Activated CD4-positive, alpha-beta T cell treated with anti-CD3 and anti-CD28 coated beads, Interleukin-2, amount 50 U/mL, for 16 hours (primary cell): ENCODE measurements at regions not wholly inside any gene's neighbourhood (a gene's known extent, or its start where the extent isn't known, plus 50 kb on each side); places are given as distances from the start of the nearest gene placed in this dataset.

Source experiments
- DNase-seq: peaks from one replicate; pipeline ENCODE4 v3.0.0-alpha.2; 2020

DNA sequence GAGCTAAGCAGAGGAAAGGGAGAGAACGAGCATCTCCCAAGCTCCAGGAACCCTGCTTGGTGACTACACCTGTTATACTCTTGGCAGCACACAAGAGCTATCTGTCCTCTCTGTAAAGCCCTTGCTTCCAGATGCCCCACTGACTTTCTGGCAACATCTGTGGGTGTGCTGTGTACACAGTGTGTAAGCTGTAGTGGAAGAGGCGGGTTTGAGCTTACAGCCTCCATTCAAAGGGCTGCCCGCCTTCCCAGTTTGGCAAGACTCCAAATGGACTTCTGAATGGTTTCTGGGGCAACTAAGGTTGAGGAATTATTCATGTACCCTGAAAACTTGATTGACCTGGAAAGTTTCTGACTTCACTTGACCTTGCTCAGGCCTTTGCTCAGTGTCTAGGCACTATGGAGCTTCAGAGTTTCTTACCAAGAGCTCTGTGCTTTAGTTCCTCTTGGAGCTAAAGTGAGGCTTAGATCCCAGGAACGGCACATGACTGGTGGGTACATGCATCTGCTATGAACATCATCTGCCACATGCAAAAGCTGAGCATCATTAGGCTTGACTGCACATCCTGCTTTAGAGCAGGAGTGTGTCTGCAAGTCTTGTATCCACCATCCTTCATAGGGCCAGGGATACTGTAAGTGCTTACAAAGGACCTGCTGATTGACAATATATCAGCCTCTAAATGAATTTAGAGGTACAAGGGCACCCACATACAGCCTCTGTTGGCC is 290.9 kb upstream of the SIX2 start:
- DNase-seq = no peak

DNA sequence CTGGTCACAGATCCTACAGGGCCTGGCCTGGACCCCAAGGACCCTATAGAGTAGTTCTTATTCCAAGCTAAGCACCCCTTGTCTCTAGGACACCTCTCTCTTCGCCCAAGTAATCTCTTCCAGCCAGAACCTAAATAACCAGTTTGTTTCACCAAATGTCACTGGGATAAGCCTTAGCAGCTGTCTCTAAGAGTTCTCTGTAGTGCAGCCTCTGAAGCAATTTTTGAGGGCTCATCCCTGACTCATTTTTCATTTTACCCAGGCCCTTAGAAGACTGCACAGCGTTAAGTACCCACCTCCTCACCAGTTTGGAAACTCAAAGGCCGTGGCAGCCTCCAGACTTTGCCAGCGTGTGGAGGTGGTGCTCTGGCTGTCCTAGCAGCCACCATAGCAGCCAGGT is 290.1 kb upstream of the SIX2 start:
- no peak for DNase-seq

DNA sequence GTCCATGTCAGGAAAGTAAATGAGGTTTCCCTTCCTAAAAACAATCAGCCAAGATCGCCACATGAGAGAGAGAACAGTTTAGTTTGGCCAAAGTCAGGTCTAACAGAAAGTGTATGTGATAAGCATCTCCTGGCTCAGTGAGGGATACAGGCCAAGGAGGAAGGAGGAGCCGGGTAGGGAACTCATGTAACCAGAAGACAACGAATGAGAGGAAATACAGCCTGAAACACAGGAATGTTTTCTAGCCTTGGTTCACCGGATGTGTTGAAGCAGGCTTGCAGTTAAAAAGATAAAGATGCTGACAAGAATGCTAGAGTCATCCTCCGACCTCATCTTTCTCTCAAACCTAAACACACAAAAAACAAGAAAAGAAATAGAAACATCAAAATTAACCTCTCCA is 283.9 kb upstream of the SIX2 start:
- no peak for DNase-seq

DNA sequence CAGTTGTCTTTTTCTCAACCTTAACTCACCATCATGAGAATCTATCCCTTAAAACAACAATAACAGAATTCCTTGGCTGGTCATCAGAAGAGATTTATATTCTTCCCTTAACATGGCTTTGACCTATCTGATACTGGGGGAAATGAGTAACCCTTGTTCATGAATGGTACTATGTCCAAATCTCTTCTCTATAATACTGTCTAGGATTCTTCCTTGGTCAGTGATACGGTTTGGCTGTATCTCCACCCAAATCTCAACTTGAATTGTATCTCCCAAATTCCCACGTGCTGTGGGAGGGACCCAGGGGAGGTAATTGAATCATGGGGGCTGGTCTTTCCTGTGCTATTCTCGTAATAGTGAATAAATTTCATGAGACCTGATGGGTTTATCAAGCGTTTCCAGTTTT is 282.0 kb upstream of the SIX2 start:
- DNase-seq = no peak

DNA sequence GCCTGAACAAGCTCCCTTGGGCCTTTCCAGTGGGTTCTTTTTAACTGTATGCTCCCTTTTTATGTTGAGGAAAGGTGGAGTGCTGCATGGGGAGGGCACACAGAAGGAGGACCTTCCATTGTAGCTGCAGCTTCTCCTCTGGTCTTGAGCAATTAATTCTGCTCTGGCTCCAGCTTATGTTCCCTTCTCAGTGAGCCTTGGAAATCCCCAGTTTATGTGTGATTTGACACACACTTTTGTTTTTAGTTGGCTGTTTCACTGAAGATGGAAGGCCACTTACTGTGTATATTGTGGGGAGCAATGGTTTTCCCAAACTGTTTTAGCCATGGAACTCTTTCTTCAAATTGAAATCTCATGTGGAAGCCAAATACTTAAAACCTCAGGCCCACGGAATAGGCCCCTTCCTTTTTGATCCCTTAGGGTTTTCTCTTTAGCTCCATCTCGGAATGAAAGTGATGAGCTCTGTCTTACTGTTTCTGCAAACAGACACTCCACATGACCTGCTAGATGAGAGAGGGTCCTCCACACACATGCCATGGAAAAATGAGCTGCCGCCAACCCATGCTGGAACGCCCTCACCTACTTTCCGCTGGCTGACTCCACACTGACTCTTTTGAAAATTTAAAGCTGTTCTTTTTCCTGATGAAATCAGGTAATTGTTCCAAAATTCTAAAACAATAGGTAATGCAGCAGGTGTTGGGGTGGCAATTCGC is 280.9 kb upstream of the SIX2 start:
- peak; percentile 72 for DNase-seq

DNA sequence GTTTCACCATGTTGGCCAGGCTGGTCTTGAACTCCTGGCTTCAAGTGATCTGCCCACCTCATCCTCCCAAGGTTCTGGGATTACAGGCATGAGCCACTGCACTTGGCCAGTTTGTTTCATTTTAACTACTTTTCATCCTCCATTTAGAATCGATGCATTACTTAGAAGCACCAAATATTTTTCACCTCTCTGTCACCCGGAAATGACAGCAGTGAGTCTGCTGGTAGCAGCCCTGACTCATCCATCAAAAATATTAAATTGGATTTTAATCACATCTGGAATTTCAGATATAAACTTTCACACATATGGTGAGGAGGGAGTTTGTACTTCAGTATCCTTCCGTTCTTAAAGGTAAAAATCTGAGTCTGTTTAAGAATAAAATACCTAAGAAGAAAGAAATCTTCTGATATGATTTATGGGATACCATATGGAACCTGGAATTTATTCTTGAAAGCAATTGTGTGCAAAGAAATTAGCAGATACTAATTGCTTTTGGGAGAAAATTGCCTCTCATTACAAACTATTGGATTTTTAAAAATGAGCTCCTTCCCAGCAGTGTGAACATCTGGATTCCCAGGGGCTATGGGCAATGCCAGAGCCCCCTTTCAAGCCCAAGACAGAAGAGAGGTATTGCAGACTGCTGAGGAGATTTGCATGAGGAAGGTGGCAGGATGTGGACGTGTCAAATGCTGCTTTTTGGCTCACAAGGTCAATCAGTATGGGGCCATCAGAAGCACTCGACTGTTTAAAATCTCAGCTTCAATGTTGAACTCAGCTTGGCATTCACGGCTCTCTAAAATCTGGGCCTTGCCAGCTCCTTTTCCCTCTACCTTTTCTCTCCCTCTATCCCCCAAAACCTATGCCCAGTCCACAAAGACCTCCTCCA is 279.5 kb upstream of the SIX2 start:
- DNase-seq = no peak

DNA sequence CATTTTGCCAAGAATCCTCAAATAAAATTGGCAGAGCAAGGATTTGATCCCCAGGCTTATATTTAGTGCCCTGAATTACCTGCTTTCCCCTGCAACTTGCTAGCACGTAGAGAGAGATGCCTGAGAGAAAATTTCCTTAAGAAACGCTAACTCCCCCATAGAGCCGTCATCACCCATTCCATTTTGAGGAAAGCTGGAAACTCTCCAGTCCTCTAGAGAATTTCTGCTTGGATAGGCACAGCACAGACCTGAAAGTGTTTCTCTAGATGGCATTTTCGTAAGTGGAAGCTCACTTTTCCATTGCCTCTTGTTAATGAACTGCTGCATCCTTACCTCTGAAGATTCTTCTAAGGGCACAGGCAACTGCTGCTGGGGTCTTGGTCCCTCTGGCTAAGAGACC is 277.8 kb upstream of the SIX2 start:
- DNase-seq = no peak

DNA sequence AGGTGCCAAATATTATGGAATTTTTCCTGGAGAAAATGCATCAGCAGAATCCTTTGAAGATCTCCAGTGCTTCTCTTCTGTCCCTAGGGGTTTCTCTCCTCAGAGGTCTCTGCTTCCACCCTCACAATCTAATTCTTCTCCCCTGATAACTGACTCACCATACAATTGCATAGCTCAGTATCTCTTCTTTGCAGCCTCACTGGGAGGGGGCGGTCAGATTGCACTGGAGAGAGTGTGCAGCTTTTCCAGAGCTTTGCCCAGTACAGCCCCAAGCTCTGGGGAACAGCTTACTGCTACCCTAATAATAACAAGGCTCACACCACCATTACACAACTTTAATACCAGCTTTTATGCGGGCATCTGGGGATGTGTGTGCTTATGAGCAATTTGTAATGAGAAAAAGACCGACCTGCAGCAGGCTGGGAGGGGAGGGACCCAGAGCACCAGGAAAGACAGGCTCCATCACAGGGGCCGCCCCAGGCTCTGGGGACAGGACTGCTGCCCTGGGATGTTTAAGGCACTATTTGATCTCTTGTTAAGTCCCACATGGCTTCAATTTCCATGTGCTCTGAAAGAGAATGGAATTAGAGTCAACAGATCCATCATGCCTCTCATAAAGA is 276.6 kb upstream of the SIX2 start:
- DNase-seq = no peak

DNA sequence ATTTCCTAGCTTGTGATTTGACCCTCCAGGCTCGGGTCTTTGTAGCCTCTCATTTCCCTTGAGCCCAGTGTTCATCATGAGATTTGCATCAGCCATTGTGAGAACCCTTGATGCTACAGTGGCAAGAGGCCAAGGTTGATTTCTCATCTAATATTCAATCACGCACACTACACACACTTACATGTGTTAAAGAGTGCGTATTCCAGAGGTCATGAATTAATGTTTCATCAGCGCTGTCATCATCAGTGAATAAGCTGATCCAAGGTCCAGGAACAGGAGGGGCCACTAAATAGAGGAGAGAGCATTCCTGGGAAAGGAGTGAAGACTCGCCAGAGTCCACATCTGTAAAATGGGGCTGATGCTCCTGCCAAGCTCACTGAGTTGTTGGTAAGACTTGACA is 276.1 kb upstream of the SIX2 start:
- DNase-seq = no peak

DNA sequence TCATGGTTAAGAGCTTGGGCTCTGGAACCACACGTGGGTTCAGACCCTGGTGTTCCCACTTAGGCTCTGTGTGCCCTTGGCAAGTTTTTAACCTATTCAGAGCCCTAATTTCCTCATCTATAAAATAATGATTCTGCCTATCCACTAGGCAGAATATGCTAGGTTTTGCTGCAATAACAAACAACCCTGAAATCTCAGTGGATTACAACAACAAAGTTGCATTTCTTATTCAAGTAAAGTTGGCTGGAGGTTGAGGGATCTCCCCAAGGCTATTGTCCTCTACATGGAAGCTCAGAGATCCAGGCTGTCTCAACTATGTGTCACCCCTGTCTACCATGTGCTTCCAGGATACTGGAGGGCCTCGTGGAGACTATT is 275.4 kb upstream of the SIX2 start:
- DNase-seq = no peak

DNA sequence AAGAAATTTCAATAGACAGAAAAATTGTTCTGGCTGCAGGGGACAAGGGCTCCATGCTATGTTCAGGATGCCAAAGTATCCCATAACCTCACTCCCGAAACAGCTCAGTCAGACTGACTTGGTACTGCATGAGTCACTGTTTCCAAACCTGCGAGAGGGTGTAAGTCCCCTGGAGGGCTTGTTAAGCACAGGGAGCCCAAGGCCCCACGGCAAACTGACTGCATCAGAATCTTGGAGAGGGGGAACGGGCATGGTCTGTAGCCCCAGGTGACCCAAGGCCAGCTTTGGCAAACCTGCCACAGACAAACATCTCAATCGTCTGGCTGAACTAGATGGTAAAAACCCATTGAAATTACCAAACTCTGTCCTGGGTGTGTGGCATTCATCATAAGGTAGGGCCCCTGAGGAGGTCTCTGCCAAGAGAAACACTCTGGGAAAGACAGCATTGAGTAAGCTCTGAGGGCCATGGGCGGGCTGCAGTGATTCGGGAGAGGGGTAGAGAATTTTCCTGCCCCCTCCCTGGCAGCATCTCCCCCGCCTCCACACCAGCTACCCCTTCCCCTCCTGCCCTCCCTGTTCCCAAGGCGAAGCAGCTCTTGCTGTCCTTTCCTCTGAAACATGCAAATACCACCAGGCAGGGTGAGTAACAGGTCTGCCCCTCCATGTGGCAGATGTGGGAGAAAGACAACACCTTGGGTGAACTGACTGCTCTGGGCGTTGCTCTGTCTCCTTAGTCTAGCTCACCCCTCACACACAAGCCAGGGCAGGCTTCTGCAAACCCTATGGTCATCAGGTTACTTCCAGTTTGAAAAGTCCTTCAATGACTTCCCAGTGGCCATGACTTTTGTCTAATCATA is 274.7 kb upstream of the SIX2 start:
- DNase-seq = no peak

DNA sequence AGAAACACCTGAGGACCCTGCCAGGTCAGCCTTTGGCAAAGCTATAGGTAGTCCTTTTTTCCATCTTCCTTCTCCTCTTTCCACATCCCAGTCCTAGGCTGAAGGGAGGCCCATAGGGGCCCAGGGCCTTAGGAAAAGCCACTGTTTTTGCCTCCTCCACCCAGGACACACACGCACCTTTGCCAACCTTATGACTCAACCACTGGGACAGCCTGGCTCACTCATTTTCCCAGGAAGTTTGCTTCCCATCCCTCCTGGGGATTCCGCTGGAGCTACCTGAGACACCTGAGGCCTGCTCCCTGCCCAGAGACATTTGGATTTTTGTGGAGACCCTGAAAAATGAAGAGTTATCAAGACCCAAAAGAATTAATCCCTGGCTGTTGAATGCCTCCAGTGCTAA is 273.4 kb upstream of the SIX2 start:
- no peak for DNase-seq

DNA sequence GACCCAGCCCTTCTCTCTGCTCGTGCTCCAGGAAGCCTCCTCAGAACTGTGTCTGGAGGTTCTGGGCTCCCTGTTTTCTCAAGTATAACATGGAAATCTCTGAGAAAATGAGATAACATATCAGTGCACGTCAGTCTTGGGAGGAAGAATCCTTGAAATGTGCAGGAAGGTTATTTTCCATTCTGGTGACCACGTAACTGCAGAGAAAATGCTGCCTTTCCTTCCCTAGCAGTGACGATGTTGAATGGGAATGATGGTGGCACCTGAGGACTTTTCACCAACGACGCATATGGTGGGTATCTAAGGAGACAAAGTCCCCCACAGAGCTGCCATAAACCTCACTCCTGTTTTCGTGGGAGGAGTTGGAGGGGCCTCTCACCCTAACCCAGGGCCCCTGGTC is 272.1 kb upstream of the SIX2 start:
- no peak for DNase-seq

DNA sequence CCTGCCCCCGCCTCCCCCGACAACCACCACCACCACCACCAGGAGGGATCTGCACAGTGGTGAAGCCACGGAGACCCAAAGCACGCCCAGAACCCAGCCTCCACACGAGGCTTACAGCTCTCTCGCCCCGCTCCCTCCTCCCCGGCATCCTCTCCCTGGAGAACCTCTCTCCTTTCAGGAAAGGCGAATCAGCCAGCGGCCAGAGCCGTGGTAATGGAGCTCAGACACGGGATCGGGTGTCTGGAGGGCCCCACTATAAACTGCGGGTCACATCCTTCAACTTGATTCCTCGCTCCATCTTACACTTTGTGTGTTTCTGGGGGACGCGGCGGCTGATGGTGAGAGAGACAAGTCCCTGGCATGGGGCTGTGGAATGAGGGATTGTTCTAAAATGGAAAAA is 271.5 kb upstream of the SIX2 start:
- DNase-seq = no peak

DNA sequence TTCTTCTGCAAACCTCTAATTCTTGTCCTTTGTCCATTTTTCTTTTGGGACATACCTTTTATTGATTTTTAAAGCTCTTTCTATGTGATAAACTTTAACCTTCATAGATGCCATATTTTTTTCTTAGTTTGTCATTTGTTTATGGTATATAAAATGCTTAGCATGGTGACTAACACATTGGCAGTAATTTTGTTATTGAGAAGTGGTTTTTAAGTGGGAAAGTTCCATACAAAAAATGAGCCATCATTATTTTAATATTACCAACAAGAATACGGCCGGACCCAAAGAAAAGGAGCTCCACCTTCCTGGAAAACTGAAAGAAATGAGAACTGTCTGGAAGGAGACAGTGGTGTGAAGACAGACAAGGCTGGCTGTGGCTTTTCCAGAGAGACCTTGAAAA is 270.1 kb upstream of the SIX2 start:
- no peak for DNase-seq

DNA sequence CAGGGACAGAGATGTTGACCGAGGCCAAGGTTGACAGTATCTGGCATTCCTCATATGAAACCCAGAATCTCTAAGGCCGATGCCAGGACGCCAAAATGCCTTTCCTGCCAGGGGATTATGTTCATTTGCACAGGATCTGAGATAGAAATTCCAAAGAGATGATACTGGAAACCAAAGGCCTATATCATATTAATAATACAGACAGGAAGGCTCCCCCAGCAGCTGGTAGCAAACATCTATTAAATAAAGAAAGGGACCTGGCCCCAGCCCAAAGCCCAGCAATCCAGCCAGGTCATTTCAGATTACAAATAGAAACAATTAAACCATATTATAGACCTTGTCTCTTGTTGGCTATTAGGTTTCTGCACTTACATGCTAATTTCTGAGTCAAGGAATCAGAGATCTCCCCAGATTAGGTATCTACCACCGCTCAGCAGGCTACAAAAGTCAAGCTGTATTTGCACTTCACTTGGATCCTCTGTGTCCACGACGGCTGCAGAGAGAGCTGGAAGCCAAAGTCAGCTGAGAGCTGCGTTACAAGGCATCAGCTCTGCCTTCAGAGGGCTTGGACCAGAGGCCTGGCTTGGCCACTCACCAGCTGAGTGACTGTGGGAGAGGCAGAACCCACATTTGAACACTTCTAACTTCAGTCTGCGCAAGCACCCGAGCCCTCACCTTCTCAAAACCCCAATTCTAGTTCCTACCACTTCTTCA is 269.3 kb upstream of the SIX2 start:
- DNase-seq = no peak

DNA sequence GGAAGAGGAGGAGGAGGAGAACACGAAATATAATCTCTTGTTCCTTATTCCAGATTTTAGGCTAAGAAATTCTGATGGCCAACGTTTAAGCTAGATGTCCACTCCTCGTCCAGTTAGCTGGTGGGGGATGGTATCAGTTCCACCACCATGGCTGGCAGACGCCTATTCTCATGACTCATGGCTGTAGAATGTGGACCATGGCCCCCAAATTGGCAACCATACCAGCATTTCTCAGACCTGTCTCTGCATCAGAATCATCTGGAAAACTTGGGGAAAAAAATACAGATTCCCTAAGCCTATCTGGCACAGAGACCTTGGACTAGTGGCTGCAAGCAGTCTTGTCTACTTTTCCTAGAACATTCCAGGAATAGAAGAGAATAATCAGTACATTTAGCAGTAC is 267.7 kb upstream of the SIX2 start:
- DNase-seq = no peak

DNA sequence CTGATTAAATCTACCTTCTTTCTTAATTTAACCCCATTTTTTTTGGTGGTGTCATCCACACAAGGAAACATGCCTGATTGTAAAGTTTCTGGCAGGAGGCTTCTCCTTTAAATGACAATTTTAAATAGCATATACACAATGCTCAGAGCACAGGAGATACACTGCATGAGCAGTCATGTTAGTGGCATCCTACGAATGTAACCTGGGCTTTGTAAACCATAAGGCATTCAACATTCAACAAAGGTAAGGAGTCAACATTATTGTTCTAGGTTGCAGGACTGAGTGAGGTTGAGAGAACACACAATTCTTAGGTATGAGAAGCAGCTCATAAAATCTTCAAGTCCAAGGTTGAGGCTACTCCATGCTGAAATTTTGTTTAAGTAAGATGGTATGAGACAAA is 266.6 kb upstream of the SIX2 start:
- no peak for DNase-seq

DNA sequence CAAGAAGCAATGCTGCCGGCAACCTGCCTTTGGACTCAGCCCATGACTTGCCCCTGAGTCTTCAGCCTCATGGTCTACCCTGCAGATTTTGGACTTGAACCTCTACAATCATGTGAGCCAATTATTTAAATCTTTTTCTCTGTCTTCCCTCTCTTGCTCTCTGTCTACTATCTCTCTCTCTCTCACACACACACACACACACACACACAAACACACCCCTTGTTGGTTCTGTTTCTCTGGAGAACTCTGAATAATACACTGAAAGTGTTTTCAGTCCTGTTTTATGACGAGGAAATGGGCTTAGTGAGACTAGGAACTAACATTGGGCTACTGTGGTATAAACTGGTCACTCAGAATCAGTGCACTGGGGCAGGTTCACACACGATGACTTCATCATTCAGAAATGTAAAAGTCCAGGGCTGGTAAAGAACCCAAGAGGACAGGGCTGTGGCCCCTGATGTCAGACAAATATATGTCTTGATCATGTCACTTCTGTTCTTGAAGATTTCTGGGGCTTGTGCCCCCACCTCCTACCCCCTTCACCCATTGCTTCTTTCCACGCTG is 266.1 kb upstream of the SIX2 start:
- no peak for DNase-seq

DNA sequence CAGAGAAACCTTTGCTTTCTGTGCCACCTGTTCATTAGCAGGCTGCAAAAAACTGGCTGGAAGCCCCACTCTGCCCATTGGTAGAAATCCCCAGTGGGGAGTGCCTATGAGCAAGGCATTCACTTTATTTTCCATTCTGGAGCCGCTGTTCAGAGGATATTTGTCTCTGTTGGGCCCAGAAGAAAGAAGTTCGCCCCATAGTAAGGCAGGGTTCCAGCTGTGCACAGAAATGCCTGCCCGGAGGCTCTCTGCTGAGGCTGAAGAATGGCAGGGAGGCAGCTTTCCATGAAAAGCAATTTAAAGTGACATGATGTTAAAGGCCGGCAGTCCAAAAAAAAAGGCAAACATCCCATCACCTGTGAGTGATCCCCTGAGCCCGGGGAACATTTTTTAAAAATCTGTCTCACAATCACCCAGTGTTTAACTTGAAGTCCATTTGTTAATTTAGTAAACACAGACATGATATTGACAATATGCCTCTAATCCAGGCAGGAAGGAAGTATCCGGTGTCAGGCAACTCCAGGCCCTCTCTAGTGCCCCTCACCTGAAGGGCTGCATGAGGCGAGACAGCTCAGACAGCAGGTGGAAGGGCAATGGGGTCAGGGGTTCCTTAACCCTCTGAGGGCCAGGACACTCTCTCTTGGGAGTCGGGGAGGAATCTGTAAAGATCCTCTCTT is 265.1 kb upstream of the SIX2 start:
- DNase-seq = no peak
